Heart left ventricle (tissue), 16 donors: ENCODE measurements at regions not wholly inside any gene's neighbourhood (a gene's known extent, or its start where the extent isn't known, plus 50 kb on each side); places are given as distances from the start of the nearest gene placed in this dataset.

ENCODE experiments used
- ATAC-seq, 4 donors: fragments of 200-7000 bp; cut with Tn5 transposase; one replicate each; pipeline ENCODE4 v1.9.1; 2020 to 2022; ENCODE audit warnings: moderate library complexity in 4 of 4, mild to moderate bottlenecking in 3 of 4, moderate number of reproducible peaks in 1 of 4
- DNase-seq, 5 donors: peaks; one replicate each; pipeline ENCODE4 v3.0.0-alpha.2; 2020
- H3K27ac ChIP-seq, 12 donors: fragments of 200-600 bp; sonication (generic) in 4 of 12; one replicate each; pipeline versions ENCODE4 v1.5.0 to v1.8.0; 2016 to 2022; ENCODE audit warnings: mild to moderate bottlenecking in 2 of 12
- H3K27me3 ChIP-seq, 9 donors: fragments of 200-600 bp; sonication (generic) in 2 of 9; one replicate each; pipeline versions ENCODE4 v1.5.1 to v1.8.0; 2016 to 2022; ENCODE audit warnings: mild to moderate bottlenecking in 3 of 9
- H3K36me3 ChIP-seq, 9 donors: fragments of 200-600 bp; sonication (generic) in 2 of 9; one replicate each; pipeline versions ENCODE4 v1.5.0 to v1.8.0; 2018 to 2022; ENCODE audit warnings: mild to moderate bottlenecking in 2 of 9
- H3K4me1 ChIP-seq, 12 donors: fragments of 200-600 bp; sonication (generic) in 4 of 12; one replicate each; pipeline versions ENCODE4 v1.5.0 to v1.8.0; 2016 to 2022; ENCODE audit warnings: mild to moderate bottlenecking in 3 of 12
- H3K4me3 ChIP-seq, 12 donors: fragments of 200-600 bp; sonication (generic) in 4 of 12; one replicate each; pipeline versions ENCODE4 v1.5.0 to v1.8.0; 2017 to 2022; ENCODE audit warnings: mild to moderate bottlenecking in 9 of 12, moderate library complexity in 4 of 12
- H3K9me3 ChIP-seq, 12 donors: fragments of 200-600 bp; sonication (generic) in 4 of 12; one replicate each; pipeline versions ENCODE4 v1.5.0 to v1.8.0; 2016 to 2022; ENCODE audit warnings: mild to moderate bottlenecking in 1 of 12
- POLR2A ChIP-seq, 2 donors: fragments of 450-650 bp; IDR thresholded peaks; one replicate each; pipeline ENCODE4 v1.6.1; 2017; ENCODE audit warnings: antibody characterized with exemption in 2 of 2, mild to moderate bottlenecking in 2 of 2, moderate library complexity in 2 of 2
- WGBS, 4 donors: extraction: QIAGEN DNeasy Blood & Tissue Kit in 2 of 4; methylation state at CpG; one replicate each; pipeline versions ENCODE4 v1.1.5 to v1.1.7; 2013 to 2018; 5-methylcytosine and 5-hydroxymethylcytosine counted together
- intact Hi-C, 10 donors: fragments of 100-400 bp; cut with DNase I; formaldehyde crosslinking; loops; one replicate each; pipeline versions ENCODE4 v1.11.1 to v1.14.2; 2022
- TF ChIP-seq, protein P1 (sequence below), 12 donors: fragments of 200-600 bp; sonication (generic) in 4 of 12; IDR thresholded peaks; one replicate each; pipeline versions ENCODE4 v1.5.0 to v1.8.0; 2018 to 2022; ENCODE audit warnings: antibody characterized with exemption in 12 of 12, mild to moderate bottlenecking in 5 of 12
- donor health status: ischemic (EF 13 %, LVEDD 7.1; RV severe dilation, severe dysfunction).
- donor health status: healthy with polysubstance abuse.
- donor health status: DM: no; HTN: yes; CAD: no.
- donor health status: DM: no; HTN: no; CAD: no.
- donor health status: ischemic (EF 25% LVEDD 6.9; RV normal size, moderate dysfunction).
- donor health status: ischemic (EF 25% LVEDD 5.7; RV mildly dilated, moderate dysfunction).
- donor health status: healthy.
- donor health status: DM: yes; HTN: yes; CAD: no.
- donor health status: ischemic (EF 35%, LVEDD 5.7; RV mildly dilated, moderate dysfunction).
- donor health status: nonischemic (EF 11% LVEDD 7.7; RV severe dilation, severe dysfunction).
- donor health status: DM: yes; HTN: yes; CAD: no.
- donor health status: PGD.
- donor health status: ischemic (EF 29% LVEDD 5.4; RV normal size, mild dysfunction).
- donor health status: nonischemic (EF 23%, LVEDD 6.1; RV moderate dilation, normal function).

- DNase-seq: no peak
- H3K27me3 ChIP-seq: peaks cover 0 to 5% (median 0%) of the 10 kb centered on the region in 9 donors
- intact Hi-C loops: loop anchor here in 2 of 10 donors (5.0 kb wide), 2 partner anchors 52 to 62 kb away; no protein-coding TSS in a partner anchor
- H3K4me1 ChIP-seq: peaks cover 0 to 45% (median 15%) of the 10 kb centered on the region in 12 donors
- H3K27ac ChIP-seq: peak overlapping the region in 2 of 12 donors; percentile 21 to 33
- TF ChIP-seq, protein P1, sequence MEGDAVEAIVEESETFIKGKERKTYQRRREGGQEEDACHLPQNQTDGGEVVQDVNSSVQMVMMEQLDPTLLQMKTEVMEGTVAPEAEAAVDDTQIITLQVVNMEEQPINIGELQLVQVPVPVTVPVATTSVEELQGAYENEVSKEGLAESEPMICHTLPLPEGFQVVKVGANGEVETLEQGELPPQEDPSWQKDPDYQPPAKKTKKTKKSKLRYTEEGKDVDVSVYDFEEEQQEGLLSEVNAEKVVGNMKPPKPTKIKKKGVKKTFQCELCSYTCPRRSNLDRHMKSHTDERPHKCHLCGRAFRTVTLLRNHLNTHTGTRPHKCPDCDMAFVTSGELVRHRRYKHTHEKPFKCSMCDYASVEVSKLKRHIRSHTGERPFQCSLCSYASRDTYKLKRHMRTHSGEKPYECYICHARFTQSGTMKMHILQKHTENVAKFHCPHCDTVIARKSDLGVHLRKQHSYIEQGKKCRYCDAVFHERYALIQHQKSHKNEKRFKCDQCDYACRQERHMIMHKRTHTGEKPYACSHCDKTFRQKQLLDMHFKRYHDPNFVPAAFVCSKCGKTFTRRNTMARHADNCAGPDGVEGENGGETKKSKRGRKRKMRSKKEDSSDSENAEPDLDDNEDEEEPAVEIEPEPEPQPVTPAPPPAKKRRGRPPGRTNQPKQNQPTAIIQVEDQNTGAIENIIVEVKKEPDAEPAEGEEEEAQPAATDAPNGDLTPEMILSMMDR (IDR thresholded peaks at IDR 0.05): no peak
- no peak for TF ChIP-seq POLR2A (IDR thresholded peaks at IDR 0.05)
- no peak overlapping the region for H3K4me3 ChIP-seq
- no peaks in the 10 kb centered on the region for H3K36me3 ChIP-seq
- no peak for ATAC-seq
- peaks cover 0 to 7% (median 4%) of the 10 kb centered on the region in 12 donors for H3K9me3 ChIP-seq
- 68 to 75% (median 69%) methylated on average over 5 of the region's 5 CpGs for WGBS, 4 donors
Measured at GRCh38 chr13:43990021-43990420, 110.3 kb downstream of the LACC1 start.

- H3K36me3 ChIP-seq: no peaks in the 10 kb centered on the region
- intact Hi-C loops: loop anchor here in 2 of 10 donors (5.0 kb wide), 2 partner anchors 51 to 61 kb away; no protein-coding TSS in a partner anchor
- 59 to 79% (median 69%) methylated on average over 3 of the region's 3 CpGs for WGBS, 4 donors
- peaks cover 0 to 5% (median 0%) of the 10 kb centered on the region in 9 donors for H3K27me3 ChIP-seq
- DNase-seq (no peak), ATAC-seq (no peak)
- TF ChIP-seq POLR2A (IDR thresholded peaks at IDR 0.05): no peak
- TF ChIP-seq, protein P1 (IDR thresholded peaks at IDR 0.05): no peak
- H3K4me1 ChIP-seq: peaks cover 0 to 38% (median 13%) of the 10 kb centered on the region in 12 donors
- peaks cover 0 to 15% (median 7%) of the 10 kb centered on the region in 12 donors for H3K9me3 ChIP-seq
- peak overlapping the region in 2 of 12 donors; percentile 1 to 33 for H3K27ac ChIP-seq
- H3K4me3 ChIP-seq: no peak overlapping the region
Measured at GRCh38 chr13:43990829-43991228, 111.1 kb downstream of the LACC1 start.

GRCh38 chr13:43991773-43992201, 112.1 kb downstream of the LACC1 start:
- WGBS, 4 donors: 53 to 66% (median 63%) methylated on average over 4 of the region's 4 CpGs
- ATAC-seq (peak; percentile 43 to 97 (median 88)), DNase-seq (peak; percentile 27 to 90 (median 75))
- Histone ChIP-seq H3K27ac (peak overlapping the region in 1 of 12 donors; percentile 7), H3K9me3 (peaks cover 0 to 17% (median 7%) of the 10 kb centered on the region in 12 donors), H3K4me3 (no peak overlapping the region), H3K36me3 (no peaks in the 10 kb centered on the region), H3K27me3 (peaks cover 0 to 5% (median 0%) of the 10 kb centered on the region in 9 donors), H3K4me1 (peaks cover 0 to 31% (median 7%) of the 10 kb centered on the region in 12 donors)
- no peak for TF ChIP-seq POLR2A (IDR thresholded peaks at IDR 0.05)
- TF ChIP-seq, protein P1 (IDR thresholded peaks at IDR 0.05): no peak
- intact Hi-C loops: loop anchor here in 2 of 10 donors (5.0 kb wide), 2 partner anchors 51 to 61 kb away; no protein-coding TSS in a partner anchor

GRCh38 chr13:43992211-43992610, 112.5 kb downstream of the LACC1 start:
- ATAC-seq (no peak), DNase-seq (no peak)
- Histone ChIP-seq H3K36me3 (no peaks in the 10 kb centered on the region), H3K27me3 (peaks cover 0 to 5% (median 0%) of the 10 kb centered on the region in 9 donors), H3K4me3 (no peak overlapping the region), H3K27ac (no peak overlapping the region), H3K4me1 (peaks cover 0 to 26% (median 5%) of the 10 kb centered on the region in 12 donors), H3K9me3 (peaks cover 0 to 17% (median 7%) of the 10 kb centered on the region in 12 donors)
- intact Hi-C loops: loop anchor here in 2 of 10 donors (5.0 kb wide), 2 partner anchors 50 to 60 kb away; no protein-coding TSS in a partner anchor
- WGBS, 4 donors: 74 to 81% (median 76%) methylated on average over 1 of the region's 1 CpG
- no peak for TF ChIP-seq POLR2A (IDR thresholded peaks at IDR 0.05)
- TF ChIP-seq, protein P1 (IDR thresholded peaks at IDR 0.05): no peak
